ENCODE measurements at regions not wholly inside any gene's neighbourhood (a gene's known extent, or its start where the extent isn't known, plus 50 kb on each side); places are given as distances from the start of the nearest gene placed in this dataset.

- Histone ChIP-seq H3K36me3 (ENCODE audit: insufficient read depth, low read length) (no peaks in the 10 kb centered on the region), H3K4me3 (ENCODE audit: low read length) (no peak overlapping the region), H3K9me3 (ENCODE audit: insufficient read depth, low read depth, low read length) (no peaks in the 10 kb centered on the region), H3K4me1 (ENCODE audit: insufficient read depth, low read length) (peaks cover 27% of the 10 kb centered on the region), H3K27ac (ENCODE audit: low read depth, low read length) (no peak overlapping the region), H3K9ac (ENCODE audit: low read depth, low read length) (no peak overlapping the region), H3K27me3 (ENCODE audit: insufficient read depth, low read length) (no peaks in the 10 kb centered on the region)
- 84% methylated on average over 20 of the region's 22 CpGs for WGBS
These were observed 149.7 kb downstream of the CTTN start for GRCh38 chr11:70547821-70548670.

GRCh38 chr11:70548976-70549375 is 150.6 kb downstream of the CTTN start:
- Histone ChIP-seq H3K9ac (ENCODE audit: low read depth, low read length) (no peak overlapping the region), H3K36me3 (ENCODE audit: insufficient read depth, low read length) (no peaks in the 10 kb centered on the region), H3K4me3 (ENCODE audit: low read length) (no peak overlapping the region), H3K27me3 (ENCODE audit: insufficient read depth, low read length) (no peaks in the 10 kb centered on the region), H3K9me3 (ENCODE audit: insufficient read depth, low read depth, low read length) (no peaks in the 10 kb centered on the region), H3K27ac (ENCODE audit: low read depth, low read length) (no peak overlapping the region), H3K4me1 (ENCODE audit: insufficient read depth, low read length) (peaks cover 27% of the 10 kb centered on the region)
- WGBS = 93% methylated on average over 15 of the region's 15 CpGs

GRCh38 chr11:70549386-70549785 is 151.1 kb downstream of the CTTN start:
- no peaks in the 10 kb centered on the region for H3K36me3 ChIP-seq (ENCODE audit: insufficient read depth, low read length)
- no peaks in the 10 kb centered on the region for H3K9me3 ChIP-seq (ENCODE audit: insufficient read depth, low read depth, low read length)
- WGBS = 87% methylated on average over 15 of the region's 15 CpGs
- no peaks in the 10 kb centered on the region for H3K27me3 ChIP-seq (ENCODE audit: insufficient read depth, low read length)
- H3K4me1 ChIP-seq (ENCODE audit: insufficient read depth, low read length) = peaks cover 27% of the 10 kb centered on the region
- H3K9ac ChIP-seq (ENCODE audit: low read depth, low read length) = no peak overlapping the region
- H3K27ac ChIP-seq (ENCODE audit: low read depth, low read length) = no peak overlapping the region
- no peak overlapping the region for H3K4me3 ChIP-seq (ENCODE audit: low read length)

GRCh38 chr11:70549796-70550195 is 151.5 kb downstream of the CTTN start:
- no peak overlapping the region for H3K9ac ChIP-seq (ENCODE audit: low read depth, low read length)
- no peaks in the 10 kb centered on the region for H3K9me3 ChIP-seq (ENCODE audit: insufficient read depth, low read depth, low read length)
- H3K27ac ChIP-seq (ENCODE audit: low read depth, low read length) = no peak overlapping the region
- H3K4me1 ChIP-seq (ENCODE audit: insufficient read depth, low read length) = peaks cover 23% of the 10 kb centered on the region
- no peaks in the 10 kb centered on the region for H3K36me3 ChIP-seq (ENCODE audit: insufficient read depth, low read length)
- WGBS = 91% methylated on average over 11 of the region's 11 CpGs
- H3K27me3 ChIP-seq (ENCODE audit: insufficient read depth, low read length) = no peaks in the 10 kb centered on the region
- H3K4me3 ChIP-seq (ENCODE audit: low read length) = no peak overlapping the region

- WGBS = 96% methylated on average over 22 of the region's 22 CpGs
- H3K9ac ChIP-seq (ENCODE audit: low read depth, low read length) = no peak overlapping the region
- peaks cover 15% of the 10 kb centered on the region for H3K4me1 ChIP-seq (ENCODE audit: insufficient read depth, low read length)
- no peak overlapping the region for H3K27ac ChIP-seq (ENCODE audit: low read depth, low read length)
- no peaks in the 10 kb centered on the region for H3K36me3 ChIP-seq (ENCODE audit: insufficient read depth, low read length)
- no peaks in the 10 kb centered on the region for H3K9me3 ChIP-seq (ENCODE audit: insufficient read depth, low read depth, low read length)
- H3K4me3 ChIP-seq (ENCODE audit: low read length) = no peak overlapping the region
- no peaks in the 10 kb centered on the region for H3K27me3 ChIP-seq (ENCODE audit: insufficient read depth, low read length)
These were observed 152.3 kb downstream of the CTTN start for GRCh38 chr11:70550456-70551195.

GRCh38 chr11:70551351-70552166 is 153.2 kb downstream of the CTTN start:
- WGBS = 82% methylated on average over 23 of the region's 23 CpGs
- Histone ChIP-seq H3K36me3 (ENCODE audit: insufficient read depth, low read length) (no peaks in the 10 kb centered on the region), H3K9me3 (ENCODE audit: insufficient read depth, low read depth, low read length) (no peaks in the 10 kb centered on the region), H3K27ac (ENCODE audit: low read depth, low read length) (no peak overlapping the region), H3K27me3 (ENCODE audit: insufficient read depth, low read length) (no peaks in the 10 kb centered on the region), H3K4me3 (ENCODE audit: low read length) (no peak overlapping the region), H3K9ac (ENCODE audit: low read depth, low read length) (no peak overlapping the region), H3K4me1 (ENCODE audit: insufficient read depth, low read length) (peaks cover 10% of the 10 kb centered on the region)

GRCh38 chr11:70552167-70553150 is 154.1 kb downstream of the CTTN start:
- no peak overlapping the region for H3K4me3 ChIP-seq (ENCODE audit: low read length)
- peaks cover 7% of the 10 kb centered on the region for H3K4me1 ChIP-seq (ENCODE audit: insufficient read depth, low read length)
- H3K9ac ChIP-seq (ENCODE audit: low read depth, low read length) = no peak overlapping the region
- no peaks in the 10 kb centered on the region for H3K36me3 ChIP-seq (ENCODE audit: insufficient read depth, low read length)
- H3K27ac ChIP-seq (ENCODE audit: low read depth, low read length) = no peak overlapping the region
- WGBS = 94% methylated on average over 34 of the region's 34 CpGs
- no peaks in the 10 kb centered on the region for H3K27me3 ChIP-seq (ENCODE audit: insufficient read depth, low read length)
- H3K9me3 ChIP-seq (ENCODE audit: insufficient read depth, low read depth, low read length) = no peaks in the 10 kb centered on the region

- Histone ChIP-seq H3K4me1 (ENCODE audit: insufficient read depth, low read length) (peaks cover 4% of the 10 kb centered on the region; the same call in 1 of the 2 replicates), H3K9ac (ENCODE audit: low read depth, low read length) (no peak overlapping the region), H3K9me3 (ENCODE audit: insufficient read depth, low read depth, low read length) (no peaks in the 10 kb centered on the region), H3K27ac (ENCODE audit: low read depth, low read length) (no peak overlapping the region; the same call in 1 of the 2 replicates), H3K36me3 (ENCODE audit: insufficient read depth, low read length) (no peaks in the 10 kb centered on the region), H3K27me3 (ENCODE audit: insufficient read depth, low read length) (no peaks in the 10 kb centered on the region), H3K4me3 (ENCODE audit: low read length) (no peak overlapping the region)
- 100% methylated on average over 5 of the region's 5 CpGs for WGBS
These were observed 156.7 kb downstream of the CTTN start for GRCh38 chr11:70555078-70555477.

GRCh38 chr11:70556884-70557741 is 158.8 kb downstream of the CTTN start:
- Histone ChIP-seq H3K36me3 (ENCODE audit: insufficient read depth, low read length) (no peaks in the 10 kb centered on the region), H3K9me3 (ENCODE audit: insufficient read depth, low read depth, low read length) (no peaks in the 10 kb centered on the region), H3K4me3 (ENCODE audit: low read length) (no peak overlapping the region), H3K27ac (ENCODE audit: low read depth, low read length) (no peak overlapping the region), H3K4me1 (ENCODE audit: insufficient read depth, low read length) (no peaks in the 10 kb centered on the region), H3K27me3 (ENCODE audit: insufficient read depth, low read length) (no peaks in the 10 kb centered on the region), H3K9ac (ENCODE audit: low read depth, low read length) (no peak overlapping the region)
- 81% methylated on average over 8 of the region's 8 CpGs for WGBS
